Liver (tissue), 3 donors: ENCODE measurements at regions not wholly inside any gene's neighbourhood (a gene's known extent, or its start where the extent isn't known, plus 50 kb on each side); places are given as distances from the start of the nearest gene placed in this dataset.

Source experiments
- TF ChIP-seq, protein P1 (sequence below): IDR thresholded peaks from 2 replicates; pipeline ENCODE4 v1.6.1; 2016; ENCODE audit warnings: antibody characterized with exemption, mild to moderate bottlenecking
- TF ChIP-seq, protein P2 (sequence below): fragments of 150-350 bp; IDR thresholded peaks from 2 replicates; pipeline ENCODE4 v1.5.1; 2017; ENCODE audit warnings: improper control_type of control experiment, low read depth, low read length; ENCODE audit not compliant: missing input control
- TF ChIP-seq, protein P3 (sequence below): IDR thresholded peaks from 2 replicates; pipeline ENCODE4 v1.6.1; 2016; ENCODE audit warnings: antibody characterized with exemption
- donor health status: healthy.
- donor health status: healthy.

DNA sequence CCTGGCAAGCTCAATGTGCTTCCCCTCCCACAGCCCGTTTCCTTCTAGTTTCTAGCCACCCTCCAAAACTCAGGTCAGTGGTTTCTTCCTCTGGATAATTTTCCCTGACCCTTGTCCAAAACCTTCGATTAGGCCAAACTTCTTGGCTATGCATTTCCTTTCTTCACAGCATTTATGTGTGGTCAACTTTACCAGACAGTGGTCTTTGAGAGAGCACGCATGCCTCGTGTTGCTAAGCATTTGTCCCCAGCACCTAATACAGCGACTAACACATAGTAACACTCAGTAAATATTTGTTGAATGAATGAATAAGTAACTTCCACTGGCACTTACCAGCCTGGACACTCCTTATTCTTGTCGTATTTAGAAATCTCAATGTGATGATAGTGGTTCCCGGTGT lies 610.7 kb downstream of the PLPP3 start:
- TF ChIP-seq, protein P1, sequence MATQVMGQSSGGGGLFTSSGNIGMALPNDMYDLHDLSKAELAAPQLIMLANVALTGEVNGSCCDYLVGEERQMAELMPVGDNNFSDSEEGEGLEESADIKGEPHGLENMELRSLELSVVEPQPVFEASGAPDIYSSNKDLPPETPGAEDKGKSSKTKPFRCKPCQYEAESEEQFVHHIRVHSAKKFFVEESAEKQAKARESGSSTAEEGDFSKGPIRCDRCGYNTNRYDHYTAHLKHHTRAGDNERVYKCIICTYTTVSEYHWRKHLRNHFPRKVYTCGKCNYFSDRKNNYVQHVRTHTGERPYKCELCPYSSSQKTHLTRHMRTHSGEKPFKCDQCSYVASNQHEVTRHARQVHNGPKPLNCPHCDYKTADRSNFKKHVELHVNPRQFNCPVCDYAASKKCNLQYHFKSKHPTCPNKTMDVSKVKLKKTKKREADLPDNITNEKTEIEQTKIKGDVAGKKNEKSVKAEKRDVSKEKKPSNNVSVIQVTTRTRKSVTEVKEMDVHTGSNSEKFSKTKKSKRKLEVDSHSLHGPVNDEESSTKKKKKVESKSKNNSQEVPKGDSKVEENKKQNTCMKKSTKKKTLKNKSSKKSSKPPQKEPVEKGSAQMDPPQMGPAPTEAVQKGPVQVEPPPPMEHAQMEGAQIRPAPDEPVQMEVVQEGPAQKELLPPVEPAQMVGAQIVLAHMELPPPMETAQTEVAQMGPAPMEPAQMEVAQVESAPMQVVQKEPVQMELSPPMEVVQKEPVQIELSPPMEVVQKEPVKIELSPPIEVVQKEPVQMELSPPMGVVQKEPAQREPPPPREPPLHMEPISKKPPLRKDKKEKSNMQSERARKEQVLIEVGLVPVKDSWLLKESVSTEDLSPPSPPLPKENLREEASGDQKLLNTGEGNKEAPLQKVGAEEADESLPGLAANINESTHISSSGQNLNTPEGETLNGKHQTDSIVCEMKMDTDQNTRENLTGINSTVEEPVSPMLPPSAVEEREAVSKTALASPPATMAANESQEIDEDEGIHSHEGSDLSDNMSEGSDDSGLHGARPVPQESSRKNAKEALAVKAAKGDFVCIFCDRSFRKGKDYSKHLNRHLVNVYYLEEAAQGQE: no peak
- TF ChIP-seq, protein P2, sequence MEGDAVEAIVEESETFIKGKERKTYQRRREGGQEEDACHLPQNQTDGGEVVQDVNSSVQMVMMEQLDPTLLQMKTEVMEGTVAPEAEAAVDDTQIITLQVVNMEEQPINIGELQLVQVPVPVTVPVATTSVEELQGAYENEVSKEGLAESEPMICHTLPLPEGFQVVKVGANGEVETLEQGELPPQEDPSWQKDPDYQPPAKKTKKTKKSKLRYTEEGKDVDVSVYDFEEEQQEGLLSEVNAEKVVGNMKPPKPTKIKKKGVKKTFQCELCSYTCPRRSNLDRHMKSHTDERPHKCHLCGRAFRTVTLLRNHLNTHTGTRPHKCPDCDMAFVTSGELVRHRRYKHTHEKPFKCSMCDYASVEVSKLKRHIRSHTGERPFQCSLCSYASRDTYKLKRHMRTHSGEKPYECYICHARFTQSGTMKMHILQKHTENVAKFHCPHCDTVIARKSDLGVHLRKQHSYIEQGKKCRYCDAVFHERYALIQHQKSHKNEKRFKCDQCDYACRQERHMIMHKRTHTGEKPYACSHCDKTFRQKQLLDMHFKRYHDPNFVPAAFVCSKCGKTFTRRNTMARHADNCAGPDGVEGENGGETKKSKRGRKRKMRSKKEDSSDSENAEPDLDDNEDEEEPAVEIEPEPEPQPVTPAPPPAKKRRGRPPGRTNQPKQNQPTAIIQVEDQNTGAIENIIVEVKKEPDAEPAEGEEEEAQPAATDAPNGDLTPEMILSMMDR: no peak
- TF ChIP-seq, protein P3, sequence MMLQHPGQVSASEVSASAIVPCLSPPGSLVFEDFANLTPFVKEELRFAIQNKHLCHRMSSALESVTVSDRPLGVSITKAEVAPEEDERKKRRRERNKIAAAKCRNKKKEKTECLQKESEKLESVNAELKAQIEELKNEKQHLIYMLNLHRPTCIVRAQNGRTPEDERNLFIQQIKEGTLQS: no peak
